ENCODE measurements at regions not wholly inside any gene's neighbourhood (a gene's known extent, or its start where the extent isn't known, plus 50 kb on each side); places are given as distances from the start of the nearest gene placed in this dataset.
"Not testable (repeated sequence)": the region's sequence is repeated elsewhere in the genome, so short reads cannot be mapped to it uniquely, and the experiment has no call there.

GRCh38 chr12:19885093-19885812 lies 446.0 kb downstream of the AEBP2 start:
- DNase-seq = no peak

DNA sequence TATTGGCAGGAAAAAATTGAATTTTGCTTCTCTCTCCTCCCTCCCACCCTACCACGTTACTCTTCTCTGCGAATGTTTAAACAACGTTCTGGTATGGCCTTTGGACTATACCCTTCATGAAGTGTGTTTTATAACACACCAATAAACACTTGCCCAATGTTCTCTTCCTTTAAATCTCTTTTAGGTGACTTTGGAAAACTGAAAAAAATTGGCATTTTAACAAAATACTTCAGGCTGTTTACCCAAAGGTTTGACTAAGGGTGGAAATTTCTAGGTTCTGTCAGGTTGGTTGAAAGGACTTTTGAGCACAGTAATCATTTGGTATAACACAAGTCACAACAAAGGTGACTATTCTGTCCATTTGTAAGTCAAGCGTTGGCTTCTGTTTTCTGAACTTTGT lies 446.8 kb downstream of the AEBP2 start:
- no peak for DNase-seq

GRCh38 chr12:19886639-19887064 lies 447.4 kb downstream of the AEBP2 start:
- DNase-seq = no peak

DNA sequence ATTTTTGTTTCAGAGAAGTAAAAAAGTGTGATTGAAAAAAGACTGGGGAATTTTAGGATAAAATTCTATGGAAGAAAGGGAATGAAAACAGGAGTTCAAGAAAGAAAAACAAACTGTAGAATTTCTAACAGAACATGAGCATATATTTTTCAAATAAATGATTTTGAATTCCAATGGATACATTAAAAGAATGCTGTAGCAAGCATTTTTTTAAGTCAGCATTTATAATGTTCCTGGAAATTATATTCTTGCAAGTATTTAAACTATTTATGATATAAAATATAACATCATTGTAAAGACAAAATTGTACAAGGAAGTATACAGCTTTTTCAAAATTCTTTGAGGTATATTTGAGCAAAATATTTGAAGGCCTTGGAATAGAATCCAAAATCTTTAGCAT lies 450.7 kb downstream of the AEBP2 start:
- no peak for DNase-seq

- DNase-seq = no peak
Measured at GRCh38 chr12:19891936-19892591, 452.8 kb downstream of the AEBP2 start.

DNA sequence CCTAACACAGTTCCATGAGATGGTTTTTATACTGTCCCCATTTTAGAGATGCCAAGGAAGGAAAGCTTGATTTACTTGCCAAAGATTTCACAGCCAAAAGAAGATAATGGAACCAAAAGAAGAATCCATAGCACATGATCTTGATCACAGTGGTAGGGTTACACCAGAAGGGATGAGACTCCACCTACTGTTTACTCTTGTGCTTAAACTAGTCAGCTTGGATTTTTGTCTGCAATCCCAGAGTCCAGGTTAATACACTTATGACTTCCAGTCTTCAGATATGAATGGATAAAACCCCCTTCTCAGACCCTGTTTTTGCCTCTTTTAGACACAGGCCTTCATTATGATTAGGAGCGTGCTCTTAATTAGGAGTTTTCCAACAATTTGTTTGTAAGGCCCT lies 454.2 kb downstream of the AEBP2 start:
- no peak for DNase-seq

DNA sequence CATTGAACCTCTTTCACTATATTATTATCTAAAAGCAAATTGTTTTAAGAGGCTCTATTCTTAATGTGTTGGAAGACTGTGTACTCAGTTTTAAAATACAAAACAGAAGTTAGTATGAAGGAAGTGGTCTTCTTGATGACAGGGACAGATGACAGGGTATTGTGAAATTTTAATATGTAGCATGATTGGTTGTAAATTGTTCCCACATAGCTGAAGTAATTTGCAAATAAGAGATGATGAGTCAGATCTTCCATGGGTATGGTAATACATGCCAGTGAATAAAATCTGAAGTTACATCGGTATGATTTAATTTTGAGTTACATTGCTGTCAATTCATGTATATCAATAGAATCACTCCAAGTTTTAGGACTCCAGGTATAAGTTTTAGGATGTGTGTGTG lies 454.8 kb downstream of the AEBP2 start:
- no peak for DNase-seq

DNA sequence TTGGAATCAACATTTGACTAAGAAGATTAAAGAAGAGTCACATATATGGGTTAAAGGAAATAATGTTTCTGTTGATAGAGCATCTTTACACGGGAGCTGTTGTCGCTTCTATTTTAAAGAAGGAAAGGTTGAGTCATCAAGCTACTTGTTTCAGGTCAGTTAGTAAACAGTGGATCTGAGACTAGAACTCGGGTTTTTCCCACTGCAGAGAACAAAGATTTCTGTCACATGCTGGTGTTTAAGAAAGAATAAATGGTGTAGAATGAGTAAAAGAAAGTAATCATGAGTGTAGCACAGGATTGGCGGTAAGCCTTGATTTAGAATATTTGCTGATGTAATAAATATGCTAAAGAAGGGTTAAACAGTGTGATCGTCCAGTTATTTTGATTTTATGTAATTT lies 455.5 kb downstream of the AEBP2 start:
- DNase-seq = no peak

- DNase-seq = no peak
Measured at GRCh38 chr12:19895246-19896020, 456.1 kb downstream of the AEBP2 start.

DNA sequence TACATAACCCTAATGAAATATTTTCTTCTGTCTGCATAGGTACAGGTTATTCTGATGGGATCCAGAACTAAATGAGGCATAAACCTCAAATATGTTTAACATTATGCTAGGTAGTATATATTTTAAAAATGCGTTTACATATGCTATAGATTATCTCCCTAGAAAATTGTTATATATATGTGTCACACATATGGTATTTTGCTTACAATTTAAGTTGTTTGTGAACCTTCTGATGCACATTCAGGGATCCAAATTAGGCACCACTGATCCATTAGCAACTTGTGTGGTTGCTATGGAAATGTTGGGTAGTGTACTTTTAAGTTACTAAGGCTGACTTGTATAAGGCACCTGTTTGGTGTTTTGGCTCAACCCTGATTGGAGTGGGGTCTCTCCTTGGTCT lies 456.7 kb downstream of the AEBP2 start:
- DNase-seq = no peak

DNA sequence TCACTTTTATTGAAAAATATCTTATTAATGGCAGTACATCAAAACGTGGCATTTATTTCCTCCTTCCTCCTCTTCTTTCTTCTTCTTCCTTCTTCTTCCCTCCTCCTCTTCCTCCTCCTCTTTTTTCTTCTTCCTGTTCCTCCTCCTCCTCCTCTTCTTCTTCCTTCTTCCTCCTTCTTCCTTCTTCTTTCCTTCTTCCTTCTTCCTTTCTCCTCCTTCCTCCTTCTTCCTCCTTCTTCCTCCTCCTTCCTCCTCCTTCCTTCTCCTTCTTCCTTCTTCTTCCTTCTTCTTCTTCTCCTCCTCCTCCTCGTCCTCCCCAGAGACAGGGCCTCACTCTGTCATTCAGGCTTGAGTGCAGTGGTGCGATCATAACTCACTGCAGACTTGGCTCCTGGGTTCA lies 457.2 kb downstream of the AEBP2 start:
- no peak for DNase-seq

DNA sequence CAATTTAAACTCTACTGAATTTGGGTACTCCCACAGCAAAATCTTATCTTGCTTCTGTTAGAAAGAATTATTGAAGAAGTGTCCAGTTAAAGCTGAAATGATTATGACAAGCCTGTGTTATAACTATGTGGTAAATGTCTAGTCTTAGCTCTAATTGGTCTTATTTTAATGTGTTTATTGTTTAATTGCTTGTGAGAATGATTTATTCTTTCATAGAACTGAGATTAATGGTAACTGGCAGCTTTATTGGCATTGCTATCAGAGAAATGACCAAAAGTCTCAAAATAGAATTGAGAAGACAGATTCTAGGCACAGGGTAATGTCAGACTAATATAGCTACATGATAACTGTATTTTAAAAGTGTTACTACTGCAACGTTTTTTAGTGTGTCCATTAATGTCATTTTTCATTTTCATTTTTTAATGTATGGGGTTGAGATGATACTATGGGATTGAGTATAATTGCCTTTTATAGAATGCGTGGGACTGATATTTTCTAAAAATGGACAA lies 458.7 kb downstream of the AEBP2 start:
- DNase-seq = no peak

DNA sequence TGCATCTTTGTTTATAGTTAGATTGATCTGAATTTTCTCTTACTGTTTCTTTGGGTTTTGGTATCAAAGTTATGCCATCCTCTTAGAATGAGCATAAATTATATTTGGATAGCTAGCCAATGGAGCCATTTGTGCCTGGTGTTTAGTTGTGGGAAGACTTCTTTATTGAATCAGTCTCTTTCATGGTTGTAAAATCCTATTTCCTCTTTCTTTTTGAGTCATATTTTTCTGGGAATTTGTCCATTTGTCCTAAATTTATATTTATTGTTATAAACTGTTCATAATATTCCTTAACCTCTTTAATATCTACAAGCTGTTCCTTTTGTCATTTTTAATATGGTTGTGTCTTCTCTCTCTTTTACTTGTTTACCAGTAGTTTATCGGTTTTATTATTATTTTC lies 462.5 kb downstream of the AEBP2 start:
- no peak for DNase-seq

- no peak for DNase-seq
Measured at GRCh38 chr12:19904819-19905218, 463.5 kb upstream of the PDE3A start.

DNA sequence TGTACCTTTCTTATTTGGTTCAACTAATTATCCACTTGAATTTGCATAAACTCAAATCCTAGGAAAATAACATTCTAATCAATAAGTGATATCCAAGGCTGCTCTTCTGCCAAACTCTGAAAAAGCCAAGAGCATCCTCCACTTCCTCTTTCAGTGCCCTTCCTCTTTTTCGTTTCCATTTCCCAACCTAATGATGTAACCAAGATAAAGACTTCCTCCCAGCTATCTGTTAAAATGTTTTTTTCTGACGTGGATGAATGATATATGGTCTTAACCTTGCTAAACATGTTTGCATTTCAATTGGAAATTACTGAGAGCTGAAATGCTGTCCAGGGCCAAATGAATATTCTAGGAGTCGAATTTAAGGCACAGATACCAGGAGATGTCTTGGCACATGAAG lies 459.5 kb upstream of the PDE3A start:
- DNase-seq = peak; percentile 7

DNA sequence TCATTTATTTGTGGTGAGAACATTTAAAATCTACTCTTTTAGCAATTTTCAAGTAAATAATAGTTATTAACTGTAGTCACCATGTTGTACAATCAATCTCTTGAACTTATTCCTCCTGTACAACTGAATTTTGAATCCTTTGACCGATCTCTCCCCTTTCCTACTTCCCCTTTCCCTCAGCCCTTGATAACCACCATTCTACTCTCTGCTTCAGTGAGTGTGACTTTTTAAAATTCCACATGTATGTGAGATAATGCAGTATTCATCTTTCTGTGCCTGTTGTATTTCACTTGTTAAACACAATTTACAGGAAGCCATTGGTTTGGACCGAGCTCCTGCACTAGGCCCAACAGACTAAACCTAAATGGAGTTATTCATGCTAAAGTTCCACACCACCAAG lies 458.9 kb upstream of the PDE3A start:
- no peak for DNase-seq

DNA sequence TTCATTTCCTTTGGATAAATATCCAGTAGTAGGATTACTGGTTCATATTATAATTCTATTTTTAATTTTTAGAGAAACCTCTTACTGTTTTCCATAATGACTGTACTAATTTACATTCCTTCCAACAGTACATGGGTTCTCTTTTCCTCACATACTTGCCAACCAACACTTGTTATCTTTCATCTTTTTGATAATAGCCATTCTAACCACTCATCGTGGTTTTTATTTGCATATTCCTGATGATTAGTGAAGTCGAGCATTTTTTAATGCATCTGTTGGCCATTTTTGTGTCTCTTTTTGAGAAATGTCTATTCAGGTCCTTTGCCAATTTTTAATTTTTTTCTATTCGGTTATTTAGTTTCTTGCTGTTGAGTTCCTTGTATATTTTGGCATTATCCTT lies 457.7 kb upstream of the PDE3A start:
- DNase-seq = no peak

GRCh38 chr12:19912991-19913390 lies 455.3 kb upstream of the PDE3A start:
- DNase-seq = no peak

GRCh38 chr12:19915392-19916195 lies 452.7 kb upstream of the PDE3A start:
- no peak for DNase-seq

DNA sequence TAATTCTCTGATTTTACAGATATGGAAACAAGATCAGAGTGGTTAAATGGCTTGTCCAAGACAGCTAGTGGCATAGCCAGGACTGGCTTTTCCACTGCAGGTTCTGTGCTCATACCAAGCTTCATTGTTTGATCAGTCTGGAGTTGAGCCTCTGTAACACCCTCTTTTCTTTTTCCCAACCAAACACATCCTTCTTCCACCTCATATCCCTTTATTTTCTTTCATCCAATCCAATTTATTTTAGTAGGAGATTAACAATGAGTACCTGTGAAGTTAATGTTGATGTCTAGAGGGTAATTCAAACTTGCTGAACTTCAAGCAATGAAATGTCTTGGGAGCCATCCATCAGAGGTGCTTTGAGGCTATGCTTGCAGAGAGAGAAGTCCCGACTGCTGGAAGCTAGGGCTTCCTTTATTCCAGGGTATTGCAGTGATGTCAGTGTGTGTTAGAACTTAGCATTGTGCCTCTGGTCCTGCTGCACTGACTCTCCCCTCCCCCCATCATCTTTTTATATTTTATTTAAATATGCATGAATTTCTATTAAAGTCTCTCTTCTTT lies 452.1 kb upstream of the PDE3A start:
- no peak for DNase-seq

DNA sequence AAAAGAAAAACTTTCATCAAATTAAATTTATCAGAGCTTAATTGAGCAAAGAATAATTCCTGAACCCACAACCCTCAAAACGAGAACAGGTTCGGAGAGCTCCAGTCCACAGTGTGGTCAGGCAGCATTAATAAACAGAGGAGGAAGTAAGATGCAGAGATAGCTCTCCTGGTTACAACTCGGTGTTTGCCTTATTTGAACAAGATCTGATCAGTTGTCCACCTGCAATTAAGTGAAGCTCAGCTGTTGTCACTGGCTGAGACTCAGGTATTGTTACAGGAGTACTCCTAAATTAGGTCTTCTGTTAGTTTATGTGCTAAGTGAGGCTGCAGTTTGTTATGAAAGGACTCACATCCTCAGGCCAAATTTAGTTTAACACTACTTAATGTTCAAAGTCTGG lies 451.4 kb upstream of the PDE3A start:
- DNase-seq = no peak

DNA sequence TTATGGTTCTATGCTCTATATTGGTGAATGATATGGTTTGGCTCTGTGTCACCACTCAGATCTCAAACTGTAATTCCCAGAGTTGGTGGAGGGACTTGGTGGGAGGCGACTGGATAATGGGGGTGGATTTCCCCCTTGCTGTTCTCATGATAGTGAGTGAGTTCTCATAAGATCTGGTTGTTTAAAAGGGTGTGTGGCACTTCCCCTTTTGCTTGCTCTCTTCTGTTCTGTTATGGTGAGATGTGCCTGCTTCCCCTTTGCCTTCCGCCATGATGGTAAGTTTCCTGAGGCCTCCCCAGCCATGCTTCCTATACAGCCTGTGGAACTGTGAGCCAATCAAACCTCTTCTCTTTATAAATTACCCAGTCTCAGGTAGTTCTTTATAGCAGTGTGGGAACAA lies 446.6 kb upstream of the PDE3A start:
- not testable (repeated sequence) for DNase-seq

DNA sequence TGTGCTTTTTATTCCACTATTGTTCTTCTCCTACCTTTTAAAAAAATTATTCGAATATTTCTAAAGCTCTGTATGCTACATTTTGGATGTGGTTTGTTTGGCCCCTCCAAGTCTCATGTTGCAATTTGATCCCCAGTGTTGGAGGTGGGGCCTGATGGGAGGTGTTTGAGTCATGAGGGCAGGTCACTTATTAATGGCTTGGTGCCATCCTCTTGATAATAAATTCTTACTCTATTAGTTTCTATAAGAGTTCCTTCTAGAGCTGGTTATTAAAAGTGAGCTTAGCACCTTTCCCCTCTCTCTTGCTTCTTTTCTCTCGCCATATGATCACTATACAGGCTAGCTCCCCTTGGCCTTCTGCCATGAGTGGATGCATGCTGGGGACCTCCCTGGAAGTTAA lies 445.6 kb upstream of the PDE3A start:
- DNase-seq = no peak

Measured in CD4-positive, alpha-beta T cell treated with Interleukin-17A for 1 hour (primary cell).